ENCODE measurements at regions not wholly inside any gene's neighbourhood (a gene's known extent, or its start where the extent isn't known, plus 50 kb on each side); places are given as distances from the start of the nearest gene placed in this dataset.
"Not testable (repeated sequence)": the region's sequence is repeated elsewhere in the genome, so short reads cannot be mapped to it uniquely, and the experiment has no call there.

- no peak for ATAC-seq
- Histone ChIP-seq H3K27ac (no peak overlapping the region), H3K4me3 (no peak overlapping the region), H3K27me3 (no peaks in the 10 kb centered on the region), H3K9me3 (no peaks in the 10 kb centered on the region), H3K36me3 (no peaks in the 10 kb centered on the region), H3K4me1 (no peaks in the 10 kb centered on the region)
- intact Hi-C loops (cut with DNase I), result no loop called here
- TF ChIP-seq CTCF (IDR thresholded peaks at IDR 0.05), result no peak
- DNase-seq, result no peak
Observed at GRCh38 chr4:100875296-100876068, 357.7 kb upstream of the EMCN start.

DNA sequence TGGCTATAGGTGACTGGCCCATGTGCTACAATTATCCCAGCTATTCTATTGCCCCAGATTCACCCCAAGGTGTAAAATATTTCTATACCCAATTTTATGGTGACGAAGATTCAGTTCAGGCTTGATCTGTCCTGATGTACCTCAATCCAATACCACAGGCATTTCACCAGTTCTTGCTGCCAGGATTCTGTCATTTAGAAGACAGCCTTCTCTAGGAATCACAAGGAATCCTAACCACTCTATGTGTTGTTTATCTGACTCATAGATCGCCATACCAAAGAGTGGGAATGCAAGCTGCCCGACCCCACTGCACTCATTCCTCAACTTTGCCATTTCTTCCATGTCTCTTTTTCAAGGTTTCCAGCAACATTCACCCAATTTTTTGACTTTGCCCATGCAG, 355.0 kb upstream of the EMCN start:
- ATAC-seq, result no peak
- no peaks in the 10 kb centered on the region for H3K36me3 ChIP-seq
- H3K27me3 ChIP-seq, result no peaks in the 10 kb centered on the region
- H3K9me3 ChIP-seq, result no peaks in the 10 kb centered on the region
- no peak for DNase-seq
- no peak for TF ChIP-seq CTCF (IDR thresholded peaks at IDR 0.05)
- intact Hi-C loops (cut with DNase I), result no loop called here
- H3K4me1 ChIP-seq, result no peaks in the 10 kb centered on the region
- H3K4me3 ChIP-seq, result no peak overlapping the region
- no peak overlapping the region for H3K27ac ChIP-seq

DNA sequence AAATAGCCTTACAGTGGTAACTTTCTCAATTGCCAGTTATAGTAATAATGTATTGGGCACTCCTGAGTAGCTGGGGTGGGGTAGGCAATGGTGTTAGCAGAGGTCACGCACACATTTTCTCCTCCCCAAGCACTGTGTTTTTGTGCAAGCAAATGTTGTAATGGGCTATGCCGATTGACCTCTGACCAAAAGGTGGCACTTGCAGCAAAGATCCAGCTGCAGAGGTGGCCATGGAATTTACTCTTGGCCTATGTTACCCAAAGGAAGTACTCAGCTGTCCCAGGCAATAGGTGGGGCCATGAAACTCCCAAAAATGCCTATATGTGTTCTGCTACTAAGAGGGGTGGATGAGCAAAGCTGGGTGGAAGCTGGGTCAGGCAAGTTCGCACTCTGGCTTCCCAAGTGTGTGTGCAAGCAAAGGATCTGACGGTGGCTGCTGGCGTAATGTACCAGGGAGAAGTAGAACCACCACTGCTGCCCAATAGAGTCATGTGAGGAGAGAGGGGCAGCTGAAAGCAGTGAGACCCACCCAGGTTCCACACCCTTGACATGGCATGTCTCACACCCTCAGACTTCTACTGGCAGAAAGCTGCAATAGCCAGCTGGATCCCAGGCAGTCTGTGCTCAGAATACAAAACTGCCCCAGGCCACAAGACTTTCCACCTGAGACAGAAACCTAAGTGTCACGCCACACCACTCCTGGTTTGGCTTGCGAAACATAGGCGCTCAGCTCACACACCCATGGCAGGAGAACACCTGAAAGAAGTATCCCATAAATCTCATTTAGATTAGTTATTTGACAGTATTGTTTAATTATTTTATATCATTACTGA, 353.3 kb upstream of the EMCN start:
- DNase-seq (peak; percentile 36), ATAC-seq (peak; percentile 27)
- Histone ChIP-seq H3K27me3 (no peaks in the 10 kb centered on the region), H3K27ac (no peak overlapping the region), H3K36me3 (no peaks in the 10 kb centered on the region), H3K4me3 (no peak overlapping the region), H3K9me3 (no peaks in the 10 kb centered on the region), H3K4me1 (no peaks in the 10 kb centered on the region)
- TF ChIP-seq CTCF (IDR thresholded peaks at IDR 0.05), result no peak
- intact Hi-C loops (cut with DNase I), result no loop called here

DNA sequence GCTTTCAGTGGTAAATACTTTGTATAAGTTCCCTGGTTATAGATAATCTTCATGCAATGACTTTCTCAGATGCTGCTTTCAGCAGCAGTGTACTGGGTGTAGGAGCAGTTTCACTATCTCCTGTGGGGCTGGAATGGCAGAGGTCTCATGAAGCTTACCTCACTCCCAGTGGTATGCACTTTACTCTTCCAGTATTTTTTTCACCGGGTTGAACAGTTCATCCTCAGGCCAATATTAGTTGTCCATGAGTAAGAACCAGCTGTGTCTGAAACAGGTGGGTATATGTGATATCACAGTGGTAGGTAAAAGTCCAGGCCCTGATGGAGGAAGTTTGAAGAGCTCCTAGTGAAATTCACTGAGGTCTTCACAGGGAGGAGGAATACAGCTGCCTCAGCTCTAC, 351.5 kb upstream of the EMCN start:
- Histone ChIP-seq H3K27me3 (no peaks in the 10 kb centered on the region), H3K36me3 (no peaks in the 10 kb centered on the region), H3K27ac (no peak overlapping the region), H3K4me3 (no peak overlapping the region), H3K9me3 (no peaks in the 10 kb centered on the region), H3K4me1 (no peaks in the 10 kb centered on the region)
- TF ChIP-seq CTCF (IDR thresholded peaks at IDR 0.05), result no peak
- DNase-seq (no peak), ATAC-seq (no peak)
- intact Hi-C loops (cut with DNase I), result no loop called here

DNA sequence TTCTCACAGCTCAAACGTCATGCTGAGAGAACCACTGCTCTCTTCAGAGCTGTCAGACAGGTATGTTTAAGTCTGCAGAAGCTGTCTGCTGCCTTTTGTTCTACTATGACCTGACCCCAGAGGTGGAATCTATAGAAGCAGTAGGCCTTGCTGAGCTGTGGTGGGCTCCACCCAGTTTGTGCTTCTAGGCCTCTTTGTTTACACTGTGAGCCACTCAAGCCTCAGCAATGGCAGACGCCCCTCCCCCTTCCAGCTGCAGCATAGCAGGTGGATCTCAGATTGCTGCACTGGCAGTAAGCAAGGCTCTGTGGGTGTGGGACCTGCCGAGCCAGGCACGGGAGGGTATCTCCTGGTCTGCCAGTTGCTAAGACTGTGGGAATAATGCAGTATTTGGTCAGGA, 350.5 kb upstream of the EMCN start:
- peak; percentile 31 for ATAC-seq
- H3K27me3 ChIP-seq; H3K4me1 ChIP-seq; H3K27ac ChIP-seq; H3K9me3 ChIP-seq; intact Hi-C loops (cut with DNase I); H3K4me3 ChIP-seq; H3K36me3 ChIP-seq: not testable (repeated sequence)
- peak; percentile 63 for DNase-seq

DNA sequence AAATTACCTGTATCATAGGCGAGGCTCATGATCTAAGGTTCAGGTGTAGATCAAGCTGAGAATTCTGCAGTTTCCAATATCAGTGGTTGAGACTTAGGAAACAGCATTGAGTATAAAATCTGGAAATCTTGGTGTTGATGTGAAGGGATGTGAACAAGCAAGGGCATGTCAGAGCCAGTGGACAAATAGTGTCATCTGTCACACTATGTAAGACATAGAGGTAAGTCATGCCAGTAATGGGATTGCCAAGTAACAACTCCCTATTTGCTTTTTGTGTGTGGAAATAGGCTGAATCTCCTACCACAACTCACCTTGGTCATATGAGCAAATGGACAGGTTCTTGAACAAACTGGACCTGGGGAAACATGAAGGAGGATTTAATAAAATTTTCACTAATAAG, 334.5 kb upstream of the EMCN start:
- H3K4me1 ChIP-seq, result no peaks in the 10 kb centered on the region
- TF ChIP-seq CTCF (IDR thresholded peaks at IDR 0.05), result no peak
- no peaks in the 10 kb centered on the region for H3K9me3 ChIP-seq
- DNase-seq (no peak), ATAC-seq (no peak)
- H3K27ac ChIP-seq, result no peak overlapping the region
- H3K36me3 ChIP-seq, result no peaks in the 10 kb centered on the region
- intact Hi-C loops (cut with DNase I), result no loop called here
- H3K4me3 ChIP-seq, result no peak overlapping the region
- H3K27me3 ChIP-seq, result no peaks in the 10 kb centered on the region
